PFSK-1 (cell line): ENCODE measurements at regions not wholly inside any gene's neighbourhood (a gene's known extent, or its start where the extent isn't known, plus 50 kb on each side); places are given as distances from the start of the nearest gene placed in this dataset.

Source experiments
- FOXP2 ChIP-seq: optimal IDR thresholded peaks from 2 replicates; pipeline ENCODE3; 2011; ENCODE audit warnings: borderline replicate concordance, control low read depth, inconsistent platforms; ENCODE audit not compliant: insufficient read depth; ENCODE audit errors: extremely low read length, extremely low read depth
- POLR2AphosphoS5 ChIP-seq: IDR thresholded peaks from 2 replicates; pipeline ENCODE4 v1.6.1; 2012; ENCODE audit warnings: low read depth, mild to moderate bottlenecking, control low read depth, low read length, moderate library complexity
- REST ChIP-seq, 2 experiments: IDR thresholded peaks; 2 replicates each; pipeline versions ENCODE4 v1.6.1 to v1.8.0; 2011 to 2012; ENCODE audit warnings: low read depth in 2 of 2, low read length in 2 of 2, control low read depth in 1 of 2, inconsistent platforms in 1 of 2, mild to moderate bottlenecking in 1 of 2, moderate library complexity in 1 of 2; ENCODE audit not compliant: insufficient read depth in 1 of 2
- SIN3A ChIP-seq: IDR thresholded peaks from 2 replicates; pipeline ENCODE4 v1.6.1; 2012; ENCODE audit warnings: mild to moderate bottlenecking, low read length, moderate library complexity, borderline replicate concordance; ENCODE audit not compliant: insufficient read depth
- TAF1 ChIP-seq: IDR thresholded peaks from 2 replicates; pipeline ENCODE4 v1.6.1; 2012; ENCODE audit warnings: low read length, control low read depth, borderline replicate concordance; ENCODE audit not compliant: insufficient read depth

GRCh38 chr1:79929356-79929755 lies 922.8 kb upstream of the ADGRL4 start:
- TF ChIP-seq REST (IDR thresholded peaks at IDR 0.05; ENCODE audit: insufficient read depth in 1 of 2, low read depth in 2 of 2, low read length in 2 of 2) (no peak), FOXP2 (no peak), TAF1 (no peak), SIN3A (no peak), POLR2AphosphoS5 (no peak)

- TF ChIP-seq SIN3A (no peak), POLR2AphosphoS5 (no peak), REST (IDR thresholded peaks at IDR 0.05; ENCODE audit: insufficient read depth in 1 of 2, low read depth in 2 of 2, low read length in 2 of 2) (no peak), FOXP2 (no peak), TAF1 (no peak)
Observed at GRCh38 chr1:79928901-79929300, 922.4 kb upstream of the ADGRL4 start.

- TF ChIP-seq REST (IDR thresholded peaks at IDR 0.05; ENCODE audit: insufficient read depth in 1 of 2, low read depth in 2 of 2, low read length in 2 of 2) (no peak), TAF1 (no peak), SIN3A (no peak), FOXP2 (no peak), POLR2AphosphoS5 (no peak)
Observed at GRCh38 chr1:79920960-79921669, 914.6 kb upstream of the ADGRL4 start.

- TF ChIP-seq REST (IDR thresholded peaks at IDR 0.05; ENCODE audit: insufficient read depth in 1 of 2, low read depth in 2 of 2, low read length in 2 of 2) (no peak), POLR2AphosphoS5 (no peak), TAF1 (no peak)
Observed at GRCh38 chr1:79914896-79915295, 908.4 kb upstream of the ADGRL4 start.

- TF ChIP-seq TAF1, result no peak
- TF ChIP-seq REST (IDR thresholded peaks at IDR 0.05; ENCODE audit: insufficient read depth in 1 of 2, low read depth in 2 of 2, low read length in 2 of 2), result no peak
- no peak for TF ChIP-seq POLR2AphosphoS5
- TF ChIP-seq SIN3A, result no peak
- no peak for TF ChIP-seq FOXP2
Observed at GRCh38 chr1:79912813-79913212, 906.3 kb upstream of the ADGRL4 start.
